ENCODE measurements at regions not wholly inside any gene's neighbourhood (a gene's known extent, or its start where the extent isn't known, plus 50 kb on each side); places are given as distances from the start of the nearest gene placed in this dataset.

DNA sequence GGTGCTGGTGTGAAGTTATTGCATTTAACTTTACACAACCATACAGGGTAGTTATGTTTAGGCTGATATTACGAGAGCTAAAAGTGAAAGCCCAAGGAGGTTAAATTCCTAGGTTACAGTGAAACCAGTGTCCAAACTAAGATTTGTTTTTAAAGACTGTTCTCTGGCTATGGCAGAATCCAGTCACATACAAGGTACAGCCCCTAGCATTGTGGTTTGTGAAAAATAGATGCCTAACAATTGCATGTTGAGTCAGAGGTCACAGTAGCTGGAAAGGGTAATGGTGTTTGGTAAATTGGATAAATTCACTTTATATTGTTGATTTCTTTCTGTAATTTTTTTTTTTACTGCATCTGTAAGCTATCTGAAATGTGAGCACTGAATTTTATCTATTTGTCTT, 614.6 kb upstream of the TBL1XR1 start:
- DNase-seq (ENCODE audit: low read depth in 2 of 2): no peak

DNA sequence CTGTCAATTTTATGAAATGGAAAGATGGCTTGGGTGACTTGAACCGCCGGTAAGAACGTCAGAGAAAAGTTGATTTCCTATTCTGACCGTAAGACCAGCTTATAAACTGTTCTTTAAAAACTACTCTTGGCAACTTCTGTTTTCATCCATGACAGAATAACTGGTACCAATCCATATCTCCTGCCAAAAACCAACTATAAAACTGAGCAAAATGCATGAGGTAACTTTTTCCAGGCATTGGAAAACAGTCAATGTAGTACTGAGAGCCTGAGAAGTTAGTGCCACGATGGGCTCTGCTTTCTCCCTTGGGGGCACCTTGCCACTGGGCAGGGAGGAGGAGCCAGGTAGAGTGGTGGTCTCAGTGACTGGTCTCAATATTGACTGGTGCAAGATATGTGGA, 615.2 kb upstream of the TBL1XR1 start:
- DNase-seq (ENCODE audit: low read depth in 2 of 2): no peak

DNA sequence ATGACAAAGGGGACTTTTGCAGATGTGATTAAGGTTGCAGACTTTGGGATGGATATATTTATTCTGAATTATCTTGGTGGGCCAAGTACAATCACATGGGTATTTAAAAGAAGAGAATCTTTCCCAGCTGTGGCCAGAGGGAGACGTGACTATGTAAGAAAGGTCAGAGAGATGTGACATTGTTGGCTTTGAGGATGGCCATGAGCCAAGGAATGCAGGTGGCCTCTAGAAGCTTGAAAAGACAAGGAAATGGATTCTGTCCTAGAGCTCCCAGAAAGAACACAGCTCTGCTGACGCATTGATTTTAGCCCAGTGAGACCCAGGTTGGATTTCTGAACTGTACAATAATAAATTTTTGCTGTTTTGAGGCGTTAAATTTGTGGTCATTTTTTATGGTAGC, 616.0 kb upstream of the TBL1XR1 start:
- no peak for DNase-seq (ENCODE audit: low read depth in 2 of 2)

DNA sequence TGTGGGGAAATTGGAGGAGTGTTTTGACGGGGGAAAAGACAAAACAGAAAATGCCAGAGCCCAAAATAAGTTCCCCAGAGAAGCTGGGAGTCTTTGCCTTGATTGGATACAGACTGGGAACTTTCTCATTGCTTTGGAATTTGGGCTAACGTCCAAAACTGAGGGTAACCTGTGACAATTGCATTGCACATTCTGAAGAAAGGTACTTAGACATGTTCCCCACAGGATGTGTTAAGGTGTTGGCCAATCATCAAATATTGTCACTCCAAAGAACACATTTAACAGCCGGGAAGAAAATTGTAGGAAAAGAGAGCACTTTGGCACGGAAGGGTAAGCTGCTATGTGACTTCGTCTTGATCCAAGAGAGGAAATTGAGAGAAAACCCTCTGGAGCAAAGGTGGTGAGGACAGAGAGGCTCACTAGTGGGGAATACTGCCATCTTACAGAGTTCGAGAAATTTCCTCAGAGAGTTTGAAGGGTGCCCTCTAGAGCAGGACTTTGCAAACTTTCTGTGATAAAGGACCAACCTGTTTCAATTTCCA, 619.5 kb upstream of the TBL1XR1 start:
- no peak for DNase-seq (ENCODE audit: low read depth in 2 of 2)

GRCh38 chr3:177817751-177818150, 620.5 kb upstream of the TBL1XR1 start:
- no peak for DNase-seq (ENCODE audit: low read depth in 2 of 2)

DNA sequence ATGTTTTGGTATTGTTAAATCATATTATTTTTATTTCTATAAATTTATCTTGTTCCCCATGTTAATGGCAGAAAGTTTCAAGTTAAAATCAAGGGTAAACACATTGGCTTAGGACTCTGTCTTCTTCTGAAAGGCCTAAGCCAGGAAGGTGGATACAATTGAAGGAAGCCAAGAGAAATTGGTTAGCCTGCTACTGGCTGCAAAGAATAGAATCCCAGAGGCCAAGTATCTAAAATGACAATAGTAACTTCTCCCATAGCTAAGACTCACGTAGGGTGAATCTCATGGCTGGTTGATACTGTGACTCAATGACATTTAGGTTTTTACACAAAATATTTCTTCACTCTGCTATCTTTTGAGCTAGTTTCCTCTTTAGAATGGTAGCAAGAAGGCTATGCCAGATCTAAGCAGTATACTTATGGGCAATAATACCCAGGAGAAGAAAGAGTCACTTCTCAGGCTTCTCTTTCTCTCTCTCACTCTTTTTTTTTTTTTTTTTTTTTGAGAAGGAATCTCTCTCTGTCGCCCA, 621.5 kb upstream of the TBL1XR1 start:
- no peak for DNase-seq (ENCODE audit: low read depth in 2 of 2)

- DNase-seq (ENCODE audit: low read depth in 2 of 2): no peak
Measured at GRCh38 chr3:177820683-177821316, 623.5 kb upstream of the TBL1XR1 start.

DNA sequence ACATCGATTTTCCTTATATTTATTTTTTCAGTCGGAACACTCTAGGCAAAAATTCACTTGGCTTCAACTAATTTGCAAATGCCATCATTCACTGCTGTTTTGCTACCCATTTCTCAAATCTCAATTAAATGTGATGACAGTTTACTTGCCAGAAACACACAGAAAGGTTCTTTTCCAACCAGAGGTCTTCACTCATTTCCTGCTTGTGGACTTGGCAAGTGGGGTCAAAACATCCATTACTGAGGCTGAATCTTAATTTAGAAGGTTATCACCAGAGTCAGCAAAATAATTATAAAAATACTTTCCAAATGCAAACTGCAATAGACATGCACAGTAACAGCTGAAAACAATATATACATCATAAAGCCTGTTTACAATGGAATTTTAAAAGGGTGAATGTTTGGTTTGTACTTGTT, 625.4 kb upstream of the TBL1XR1 start:
- no peak for DNase-seq (ENCODE audit: low read depth in 2 of 2)

GRCh38 chr3:177823701-177824189, 626.5 kb upstream of the TBL1XR1 start:
- DNase-seq (ENCODE audit: low read depth in 2 of 2): no peak

- DNase-seq (ENCODE audit: low read depth in 2 of 2): no peak
Measured at GRCh38 chr3:177824190-177824786, 627.0 kb upstream of the TBL1XR1 start.

DNA sequence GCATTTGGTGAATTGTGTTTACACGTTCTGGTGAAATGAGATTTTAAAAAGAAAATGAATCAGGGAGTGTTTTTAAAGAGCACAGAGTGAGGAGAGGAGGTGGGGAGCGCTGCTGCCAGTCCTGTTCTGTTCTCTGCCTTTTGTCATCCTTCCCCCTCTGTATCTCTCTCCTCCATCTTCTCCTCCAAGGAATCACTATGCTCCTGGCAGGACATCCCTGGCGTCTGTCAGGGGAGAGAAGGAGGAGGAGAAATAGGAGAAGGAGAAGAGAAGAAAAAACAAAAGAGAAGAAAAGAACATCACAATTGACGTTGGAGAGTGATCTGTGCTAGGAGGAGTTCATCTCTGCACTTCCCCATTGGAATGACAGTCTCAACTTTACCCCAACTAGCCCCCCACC, 627.6 kb upstream of the TBL1XR1 start:
- no peak for DNase-seq (ENCODE audit: low read depth in 2 of 2)

DNA sequence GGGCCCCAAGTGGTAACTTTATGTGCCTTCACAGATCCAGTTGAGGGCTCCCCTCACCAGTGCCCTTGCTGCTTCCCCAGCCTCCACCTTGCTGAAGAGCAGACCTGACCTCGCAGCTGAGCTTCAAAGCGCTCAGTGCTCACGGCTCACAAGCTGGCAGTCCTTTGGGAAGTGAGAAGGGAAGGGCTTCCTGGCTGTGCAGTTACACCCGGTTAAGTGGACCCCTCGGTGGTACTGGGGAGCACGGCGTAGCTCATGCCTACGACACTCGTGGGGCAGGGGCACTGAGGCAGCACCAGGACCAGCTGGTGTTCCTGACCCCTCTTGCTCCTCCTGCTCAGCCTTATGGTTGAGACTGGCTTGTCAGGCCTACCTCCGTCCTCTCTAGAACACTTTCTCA, 629.0 kb upstream of the TBL1XR1 start:
- DNase-seq (ENCODE audit: low read depth in 2 of 2): no peak

- no peak for DNase-seq (ENCODE audit: low read depth in 2 of 2)
Measured at GRCh38 chr3:177827511-177828207, 630.4 kb upstream of the TBL1XR1 start.

DNA sequence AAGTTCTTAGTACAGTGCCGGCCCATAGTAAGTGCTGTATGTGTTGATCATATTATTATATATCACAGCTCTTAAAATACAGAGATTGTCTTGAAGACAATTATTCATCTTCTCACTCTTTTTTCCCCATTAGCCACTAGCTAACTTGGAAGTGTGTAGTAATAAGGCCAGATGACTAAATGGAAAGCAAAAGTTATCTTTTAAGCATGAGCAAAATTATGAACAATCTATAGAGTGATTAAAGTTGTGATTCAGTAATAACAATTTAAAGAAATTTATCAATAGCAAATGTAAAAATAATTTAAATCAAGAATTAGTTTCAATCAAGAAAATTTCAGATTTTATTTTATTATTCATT, 630.9 kb upstream of the TBL1XR1 start:
- DNase-seq (ENCODE audit: low read depth in 2 of 2): no peak

DNA sequence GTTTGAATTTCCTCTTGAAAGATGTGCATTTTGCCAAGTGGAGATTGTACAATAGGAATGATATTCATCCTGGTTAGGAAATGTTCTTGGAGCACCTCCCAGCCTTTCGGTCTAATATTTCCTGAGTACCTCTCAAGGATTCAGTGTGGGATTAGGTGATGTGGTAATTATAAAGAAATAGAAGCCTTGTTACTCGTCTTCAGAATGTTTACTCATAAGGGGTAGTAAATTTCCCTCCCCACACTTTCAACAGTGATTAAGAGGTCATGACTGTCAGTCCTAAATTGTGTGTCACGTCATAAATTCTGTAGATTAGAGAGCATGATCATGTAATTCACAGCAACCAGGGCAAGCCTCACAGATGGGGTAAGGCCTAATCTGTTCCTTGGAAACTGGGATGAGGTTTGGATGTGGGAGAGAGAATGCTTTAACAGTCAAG, 633.1 kb upstream of the TBL1XR1 start:
- no peak for DNase-seq (ENCODE audit: low read depth in 2 of 2)

GRCh38 chr3:177831361-177831760, 634.1 kb upstream of the TBL1XR1 start:
- DNase-seq (ENCODE audit: low read depth in 2 of 2): no peak

GRCh38 chr3:177832880-177833279, 635.6 kb upstream of the TBL1XR1 start:
- no peak for DNase-seq (ENCODE audit: low read depth in 2 of 2)

GRCh38 chr3:177833332-177833731, 636.0 kb upstream of the TBL1XR1 start:
- DNase-seq (ENCODE audit: low read depth in 2 of 2): no peak

DNA sequence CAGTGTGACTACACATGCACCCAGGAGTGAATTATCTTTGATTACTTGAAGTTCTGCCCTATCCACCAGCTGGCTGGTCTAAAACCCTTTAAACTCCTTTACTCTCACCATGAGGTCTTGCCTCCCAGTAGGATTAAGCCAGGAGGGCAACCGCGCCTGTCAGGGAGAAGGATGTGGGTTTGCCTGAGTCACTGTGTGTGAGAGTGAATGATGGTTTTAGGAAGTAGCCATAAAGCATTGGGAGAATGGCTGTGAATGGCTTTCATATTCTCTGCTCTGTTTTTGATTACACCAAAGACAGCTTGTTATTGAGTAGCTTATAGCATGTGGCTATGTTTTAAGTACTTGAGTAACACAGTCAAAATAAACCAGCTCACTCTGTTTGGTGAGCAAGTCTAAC, 637.7 kb upstream of the TBL1XR1 start:
- DNase-seq (ENCODE audit: low read depth in 2 of 2): no peak

GRCh38 chr3:177835917-177836316, 638.6 kb upstream of the TBL1XR1 start:
- no peak for DNase-seq (ENCODE audit: low read depth in 2 of 2)

DNA sequence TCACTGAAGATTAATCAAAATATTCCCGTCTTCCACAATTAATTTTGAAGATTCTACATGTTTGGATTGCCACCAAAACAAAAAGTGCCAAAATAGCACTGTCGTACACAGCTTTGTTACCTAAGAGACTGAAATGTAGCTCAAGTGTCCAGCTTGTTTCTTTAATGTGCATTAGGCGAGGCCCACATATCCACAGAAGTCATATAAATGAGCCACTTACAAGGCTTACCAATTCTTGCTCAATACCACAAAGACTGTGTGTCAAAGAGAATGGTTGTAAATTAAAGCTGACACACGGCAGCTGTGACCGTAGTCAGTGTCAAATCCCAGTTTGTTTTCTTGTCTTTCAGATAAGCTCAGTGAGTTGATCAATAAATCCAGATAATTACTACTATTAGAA, 639.4 kb upstream of the TBL1XR1 start:
- DNase-seq (ENCODE audit: low read depth in 2 of 2): no peak

GRCh38 chr3:177837951-177838655, 640.8 kb upstream of the TBL1XR1 start:
- DNase-seq (ENCODE audit: low read depth in 2 of 2): no peak

Measured in stimulated activated CD8-positive, alpha-beta memory T cell treated with anti-CD3 and anti-CD28 coated beads, Interleukin-2, amount 100 ng/mL, for 48 hours (primary cell).